Liver (tissue), 3 donors: ENCODE measurements at regions not wholly inside any gene's neighbourhood (a gene's known extent, or its start where the extent isn't known, plus 50 kb on each side); places are given as distances from the start of the nearest gene placed in this dataset.

Experiments
- EGR1 ChIP-seq, 2 donors: IDR thresholded peaks; 2 replicates each; pipeline ENCODE4 v1.6.1; 2016 to 2018; ENCODE audit warnings: antibody characterized with exemption in 2 of 2, low read depth in 2 of 2
- FOXA1 ChIP-seq: IDR thresholded peaks from 2 replicates; pipeline ENCODE4 v1.6.1; 2016; ENCODE audit warnings: antibody characterized with exemption
- HNF4G ChIP-seq: IDR thresholded peaks from 2 replicates; pipeline ENCODE4 v1.6.1; 2016; ENCODE audit warnings: antibody characterized with exemption
- SP1 ChIP-seq: IDR thresholded peaks from 2 replicates; pipeline ENCODE4 v1.6.1; 2018; ENCODE audit warnings: antibody characterized with exemption, mild to moderate bottlenecking
- TF ChIP-seq, protein P1 (sequence below): fragments of 150-350 bp; IDR thresholded peaks from 2 replicates; pipeline ENCODE4 v1.5.1; 2017; ENCODE audit warnings: improper control_type of control experiment, low read depth, low read length; ENCODE audit not compliant: missing input control
- TF ChIP-seq, protein P2 (sequence below): IDR thresholded peaks from 2 replicates; pipeline ENCODE4 v1.6.1; 2016; ENCODE audit warnings: antibody characterized with exemption, mild to moderate bottlenecking
- donor health status: healthy.
- donor health status: healthy.

DNA sequence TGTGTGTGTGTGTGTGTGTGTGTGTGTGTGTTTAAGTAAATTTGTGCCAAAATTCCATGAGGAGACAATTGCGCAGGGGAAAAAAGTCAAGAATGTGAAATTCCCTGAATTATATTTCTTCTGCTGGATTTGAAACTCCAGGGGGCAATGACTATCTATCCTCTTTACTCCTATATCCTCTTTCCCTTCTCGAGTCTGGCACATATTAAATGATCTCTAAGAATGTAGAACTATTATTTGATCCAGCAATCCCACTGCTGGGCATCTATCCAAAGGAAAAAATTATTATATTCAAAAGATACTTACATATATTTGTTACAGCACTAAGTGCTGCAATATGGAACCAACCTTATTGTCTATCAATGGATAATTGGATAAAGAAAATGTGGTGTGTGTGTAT is 350.1 kb upstream of the ADAMTS9 start:
- TF ChIP-seq, protein P1, sequence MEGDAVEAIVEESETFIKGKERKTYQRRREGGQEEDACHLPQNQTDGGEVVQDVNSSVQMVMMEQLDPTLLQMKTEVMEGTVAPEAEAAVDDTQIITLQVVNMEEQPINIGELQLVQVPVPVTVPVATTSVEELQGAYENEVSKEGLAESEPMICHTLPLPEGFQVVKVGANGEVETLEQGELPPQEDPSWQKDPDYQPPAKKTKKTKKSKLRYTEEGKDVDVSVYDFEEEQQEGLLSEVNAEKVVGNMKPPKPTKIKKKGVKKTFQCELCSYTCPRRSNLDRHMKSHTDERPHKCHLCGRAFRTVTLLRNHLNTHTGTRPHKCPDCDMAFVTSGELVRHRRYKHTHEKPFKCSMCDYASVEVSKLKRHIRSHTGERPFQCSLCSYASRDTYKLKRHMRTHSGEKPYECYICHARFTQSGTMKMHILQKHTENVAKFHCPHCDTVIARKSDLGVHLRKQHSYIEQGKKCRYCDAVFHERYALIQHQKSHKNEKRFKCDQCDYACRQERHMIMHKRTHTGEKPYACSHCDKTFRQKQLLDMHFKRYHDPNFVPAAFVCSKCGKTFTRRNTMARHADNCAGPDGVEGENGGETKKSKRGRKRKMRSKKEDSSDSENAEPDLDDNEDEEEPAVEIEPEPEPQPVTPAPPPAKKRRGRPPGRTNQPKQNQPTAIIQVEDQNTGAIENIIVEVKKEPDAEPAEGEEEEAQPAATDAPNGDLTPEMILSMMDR: no peak
- TF ChIP-seq EGR1 (IDR thresholded peaks at IDR 0.05; ENCODE audit: low read depth in 2 of 2): no peak
- no peak for TF ChIP-seq HNF4G
- TF ChIP-seq FOXA1: no peak
- TF ChIP-seq, protein P2, sequence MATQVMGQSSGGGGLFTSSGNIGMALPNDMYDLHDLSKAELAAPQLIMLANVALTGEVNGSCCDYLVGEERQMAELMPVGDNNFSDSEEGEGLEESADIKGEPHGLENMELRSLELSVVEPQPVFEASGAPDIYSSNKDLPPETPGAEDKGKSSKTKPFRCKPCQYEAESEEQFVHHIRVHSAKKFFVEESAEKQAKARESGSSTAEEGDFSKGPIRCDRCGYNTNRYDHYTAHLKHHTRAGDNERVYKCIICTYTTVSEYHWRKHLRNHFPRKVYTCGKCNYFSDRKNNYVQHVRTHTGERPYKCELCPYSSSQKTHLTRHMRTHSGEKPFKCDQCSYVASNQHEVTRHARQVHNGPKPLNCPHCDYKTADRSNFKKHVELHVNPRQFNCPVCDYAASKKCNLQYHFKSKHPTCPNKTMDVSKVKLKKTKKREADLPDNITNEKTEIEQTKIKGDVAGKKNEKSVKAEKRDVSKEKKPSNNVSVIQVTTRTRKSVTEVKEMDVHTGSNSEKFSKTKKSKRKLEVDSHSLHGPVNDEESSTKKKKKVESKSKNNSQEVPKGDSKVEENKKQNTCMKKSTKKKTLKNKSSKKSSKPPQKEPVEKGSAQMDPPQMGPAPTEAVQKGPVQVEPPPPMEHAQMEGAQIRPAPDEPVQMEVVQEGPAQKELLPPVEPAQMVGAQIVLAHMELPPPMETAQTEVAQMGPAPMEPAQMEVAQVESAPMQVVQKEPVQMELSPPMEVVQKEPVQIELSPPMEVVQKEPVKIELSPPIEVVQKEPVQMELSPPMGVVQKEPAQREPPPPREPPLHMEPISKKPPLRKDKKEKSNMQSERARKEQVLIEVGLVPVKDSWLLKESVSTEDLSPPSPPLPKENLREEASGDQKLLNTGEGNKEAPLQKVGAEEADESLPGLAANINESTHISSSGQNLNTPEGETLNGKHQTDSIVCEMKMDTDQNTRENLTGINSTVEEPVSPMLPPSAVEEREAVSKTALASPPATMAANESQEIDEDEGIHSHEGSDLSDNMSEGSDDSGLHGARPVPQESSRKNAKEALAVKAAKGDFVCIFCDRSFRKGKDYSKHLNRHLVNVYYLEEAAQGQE: no peak
- TF ChIP-seq SP1: no peak
